ENCODE measurements at regions not wholly inside any gene's neighbourhood (a gene's known extent, or its start where the extent isn't known, plus 50 kb on each side); places are given as distances from the start of the nearest gene placed in this dataset.

GRCh38 chr18:28406533-28406932 is 229.6 kb upstream of the CDH2 start:
- intact Hi-C loops (cut with DNase I): no loop called here
- Histone ChIP-seq H3K36me3 (no peaks in the 10 kb centered on the region), H3K4me3 (replicated peaks in 1 of 3) (no peak overlapping the region), H3K9me3 (no peaks in the 10 kb centered on the region), H3K27ac (no peak overlapping the region), H3K27me3 (no peaks in the 10 kb centered on the region), H3K4me1 (no peaks in the 10 kb centered on the region)
- 43 to 51% methylated on average over 3 of the region's 3 CpGs for WGBS, 2 donors
- TF ChIP-seq POLR2A (IDR thresholded peaks at IDR 0.05): no peak
- TF ChIP-seq, protein P1, sequence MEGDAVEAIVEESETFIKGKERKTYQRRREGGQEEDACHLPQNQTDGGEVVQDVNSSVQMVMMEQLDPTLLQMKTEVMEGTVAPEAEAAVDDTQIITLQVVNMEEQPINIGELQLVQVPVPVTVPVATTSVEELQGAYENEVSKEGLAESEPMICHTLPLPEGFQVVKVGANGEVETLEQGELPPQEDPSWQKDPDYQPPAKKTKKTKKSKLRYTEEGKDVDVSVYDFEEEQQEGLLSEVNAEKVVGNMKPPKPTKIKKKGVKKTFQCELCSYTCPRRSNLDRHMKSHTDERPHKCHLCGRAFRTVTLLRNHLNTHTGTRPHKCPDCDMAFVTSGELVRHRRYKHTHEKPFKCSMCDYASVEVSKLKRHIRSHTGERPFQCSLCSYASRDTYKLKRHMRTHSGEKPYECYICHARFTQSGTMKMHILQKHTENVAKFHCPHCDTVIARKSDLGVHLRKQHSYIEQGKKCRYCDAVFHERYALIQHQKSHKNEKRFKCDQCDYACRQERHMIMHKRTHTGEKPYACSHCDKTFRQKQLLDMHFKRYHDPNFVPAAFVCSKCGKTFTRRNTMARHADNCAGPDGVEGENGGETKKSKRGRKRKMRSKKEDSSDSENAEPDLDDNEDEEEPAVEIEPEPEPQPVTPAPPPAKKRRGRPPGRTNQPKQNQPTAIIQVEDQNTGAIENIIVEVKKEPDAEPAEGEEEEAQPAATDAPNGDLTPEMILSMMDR (IDR thresholded peaks at IDR 0.05): no peak
- DNase-seq: no peak

GRCh38 chr18:28404694-28405093 is 227.8 kb upstream of the CDH2 start:
- no peak overlapping the region for H3K27ac ChIP-seq
- intact Hi-C loops (cut with DNase I): no loop called here
- H3K4me1 ChIP-seq: no peaks in the 10 kb centered on the region
- WGBS, 2 donors: 57 to 61% methylated on average over 1 of the region's 1 CpG
- DNase-seq: no peak
- no peaks in the 10 kb centered on the region for H3K9me3 ChIP-seq
- H3K4me3 ChIP-seq (replicated peaks in 1 of 3): no peak overlapping the region
- H3K36me3 ChIP-seq: no peaks in the 10 kb centered on the region
- H3K27me3 ChIP-seq: no peaks in the 10 kb centered on the region
- TF ChIP-seq, protein P1 (IDR thresholded peaks at IDR 0.05): no peak
- no peak for TF ChIP-seq POLR2A (IDR thresholded peaks at IDR 0.05)

GRCh38 chr18:28399781-28400362 is 222.9 kb upstream of the CDH2 start:
- Histone ChIP-seq H3K27ac (no peak overlapping the region), H3K9me3 (no peaks in the 10 kb centered on the region), H3K4me3 (replicated peaks in 1 of 3) (no peak overlapping the region), H3K27me3 (no peaks in the 10 kb centered on the region), H3K36me3 (no peaks in the 10 kb centered on the region), H3K4me1 (no peaks in the 10 kb centered on the region)
- 64 to 77% methylated on average over 5 of the region's 5 CpGs for WGBS, 2 donors
- no peak for TF ChIP-seq POLR2A (IDR thresholded peaks at IDR 0.05)
- TF ChIP-seq, protein P1 (IDR thresholded peaks at IDR 0.05): no peak
- intact Hi-C loops (cut with DNase I): no loop called here
- no peak for DNase-seq

- 58 to 69% methylated on average over 1 of the region's 1 CpG for WGBS, 2 donors
- H3K4me3 ChIP-seq (replicated peaks in 1 of 3): no peak overlapping the region
- no peak for DNase-seq
- H3K27me3 ChIP-seq: no peaks in the 10 kb centered on the region
- intact Hi-C loops (cut with DNase I): no loop called here
- TF ChIP-seq, protein P1 (IDR thresholded peaks at IDR 0.05): no peak
- no peak for TF ChIP-seq POLR2A (IDR thresholded peaks at IDR 0.05)
- no peaks in the 10 kb centered on the region for H3K36me3 ChIP-seq
- no peak overlapping the region for H3K27ac ChIP-seq
- H3K9me3 ChIP-seq: no peaks in the 10 kb centered on the region
- H3K4me1 ChIP-seq: no peaks in the 10 kb centered on the region
These were observed 221.5 kb upstream of the CDH2 start for GRCh38 chr18:28398471-28398870.

- intact Hi-C loops (cut with DNase I): no loop called here
- no peak for DNase-seq
- Histone ChIP-seq H3K36me3 (no peaks in the 10 kb centered on the region), H3K9me3 (no peaks in the 10 kb centered on the region), H3K4me1 (no peaks in the 10 kb centered on the region), H3K27me3 (no peaks in the 10 kb centered on the region), H3K4me3 (replicated peaks in 1 of 3) (no peak overlapping the region), H3K27ac (no peak overlapping the region)
- TF ChIP-seq, protein P1 (IDR thresholded peaks at IDR 0.05): no peak
- no peak for TF ChIP-seq POLR2A (IDR thresholded peaks at IDR 0.05)
These were observed 213.1 kb upstream of the CDH2 start for GRCh38 chr18:28390022-28390421.
